Peyer's patch (tissue), 4 donors: ENCODE measurements at regions not wholly inside any gene's neighbourhood (a gene's known extent, or its start where the extent isn't known, plus 50 kb on each side); places are given as distances from the start of the nearest gene placed in this dataset.

Experiments used
- POLR2A ChIP-seq, 2 donors: fragments of 450-650 bp; IDR thresholded peaks; one replicate each; pipeline ENCODE4 v1.5.1; 2017; ENCODE audit warnings: antibody characterized with exemption in 2 of 2, mild to moderate bottlenecking in 2 of 2, moderate library complexity in 2 of 2
- TF ChIP-seq, protein P1 (sequence below), 6 experiments: fragments of 450-650 bp in 4 of 6; fragments of 200-600 bp in 2 of 6; sonication (generic) in 1 of 6; IDR thresholded peaks; one replicate each; pipeline ENCODE4 v1.5.1; 2017 to 2019; ENCODE audit warnings: antibody characterized with exemption in 6 of 6, mild to moderate bottlenecking in 3 of 6, moderate library complexity in 1 of 6

DNA sequence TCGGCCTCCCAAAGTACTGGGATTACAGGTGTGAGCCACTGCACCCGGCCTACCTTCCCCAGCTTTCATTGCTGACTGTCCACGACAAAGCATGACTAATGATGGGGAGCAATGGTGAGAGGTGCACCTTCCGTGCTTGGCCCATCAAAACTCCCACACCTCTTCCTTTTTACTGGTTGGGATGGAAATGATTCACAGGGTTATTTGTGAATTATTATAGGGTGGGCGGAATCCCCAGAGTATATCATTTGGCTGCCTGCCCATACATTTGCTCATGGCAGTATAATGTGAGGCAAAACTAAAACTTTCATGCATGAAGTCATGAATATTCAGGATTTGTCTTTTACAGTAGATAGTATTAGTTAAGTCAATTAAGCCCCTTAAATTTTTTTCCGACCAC is 334.2 kb upstream of the NETO1 start:
- TF ChIP-seq, protein P1, sequence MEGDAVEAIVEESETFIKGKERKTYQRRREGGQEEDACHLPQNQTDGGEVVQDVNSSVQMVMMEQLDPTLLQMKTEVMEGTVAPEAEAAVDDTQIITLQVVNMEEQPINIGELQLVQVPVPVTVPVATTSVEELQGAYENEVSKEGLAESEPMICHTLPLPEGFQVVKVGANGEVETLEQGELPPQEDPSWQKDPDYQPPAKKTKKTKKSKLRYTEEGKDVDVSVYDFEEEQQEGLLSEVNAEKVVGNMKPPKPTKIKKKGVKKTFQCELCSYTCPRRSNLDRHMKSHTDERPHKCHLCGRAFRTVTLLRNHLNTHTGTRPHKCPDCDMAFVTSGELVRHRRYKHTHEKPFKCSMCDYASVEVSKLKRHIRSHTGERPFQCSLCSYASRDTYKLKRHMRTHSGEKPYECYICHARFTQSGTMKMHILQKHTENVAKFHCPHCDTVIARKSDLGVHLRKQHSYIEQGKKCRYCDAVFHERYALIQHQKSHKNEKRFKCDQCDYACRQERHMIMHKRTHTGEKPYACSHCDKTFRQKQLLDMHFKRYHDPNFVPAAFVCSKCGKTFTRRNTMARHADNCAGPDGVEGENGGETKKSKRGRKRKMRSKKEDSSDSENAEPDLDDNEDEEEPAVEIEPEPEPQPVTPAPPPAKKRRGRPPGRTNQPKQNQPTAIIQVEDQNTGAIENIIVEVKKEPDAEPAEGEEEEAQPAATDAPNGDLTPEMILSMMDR (IDR thresholded peaks at IDR 0.05): no peak
- TF ChIP-seq POLR2A (IDR thresholded peaks at IDR 0.05): no peak
